ENCODE measurements at regions not wholly inside any gene's neighbourhood (a gene's known extent, or its start where the extent isn't known, plus 50 kb on each side); places are given as distances from the start of the nearest gene placed in this dataset.

DNA sequence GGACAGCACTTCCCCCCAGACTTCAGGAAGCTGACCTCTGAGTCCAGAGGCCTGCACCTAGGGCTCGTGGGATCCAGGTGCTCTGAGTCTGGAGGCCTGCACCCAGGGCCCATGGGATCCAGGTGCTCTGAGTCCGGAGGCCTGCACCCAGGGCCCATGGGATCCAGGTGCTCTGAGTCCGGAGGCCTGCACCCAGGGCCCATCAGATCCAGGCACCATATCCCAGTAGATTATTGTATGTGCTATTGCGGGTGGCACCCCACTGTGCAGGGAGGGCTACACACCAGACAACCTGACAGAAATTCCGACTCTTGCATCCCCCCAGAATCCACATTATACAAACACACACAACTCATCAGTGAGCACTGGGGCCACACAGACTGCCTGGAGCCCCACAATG lies 515.2 kb downstream of the EIPR1 start:
- intact Hi-C loops (cut with micrococcal nuclease) (no loop called here), dilution Hi-C loops (cut with HindIII; ENCODE audit: low sequenced_read_pairs, unreplicated experiment) (no loop called here), in situ Hi-C loops (cut with MboI; ENCODE audit: low sequenced_read_pairs) (no loop called here)
- H4K20me1 ChIP-seq (ENCODE audit: insufficient read depth, low read length): no peaks in the 10 kb centered on the region
- H3K23ac ChIP-seq (ENCODE audit: low read depth, low read length): no peak overlapping the region
- POLR2A ChIA-PET (ENCODE audit: unreplicated experiment): no interaction called here
- no peak overlapping the region for H2BK20ac ChIP-seq (ENCODE audit: low read depth, low read length)
- H3K4me1 ChIP-seq (ENCODE audit: control insufficient read depth, insufficient read depth, low read length): no peaks in the 10 kb centered on the region
- H2BK15ac ChIP-seq (ENCODE audit: low read depth, low read length): no peak overlapping the region
- no peak overlapping the region for H3K9ac ChIP-seq (ENCODE audit: low read depth, low read length)
- H3K14ac ChIP-seq (replicated peaks; ENCODE audit: low read depth, low read length): no peak overlapping the region
- no peak overlapping the region for H3K27ac ChIP-seq (ENCODE audit: insufficient read depth, low read length)
- no peaks in the 10 kb centered on the region for H3K27me3 ChIP-seq (ENCODE audit: control insufficient read depth, insufficient read depth, low read length)
- no peaks in the 10 kb centered on the region for H3K36me3 ChIP-seq (ENCODE audit: control insufficient read depth, insufficient read depth, low read length)
- H3K4ac ChIP-seq (ENCODE audit: low read depth, low read length): no peak overlapping the region
- no peak overlapping the region for H2BK5ac ChIP-seq (ENCODE audit: low read depth, low read length, poor library complexity, severe bottlenecking)
- CTCF ChIA-PET: no interaction called here
- H2AK5ac ChIP-seq (ENCODE audit: low read depth, low read length): no peak overlapping the region
- no peak overlapping the region for H4K8ac ChIP-seq (ENCODE audit: low read depth in 2 of 2, low read length in 2 of 2)
- H3K9me3 ChIP-seq (ENCODE audit: control insufficient read depth, insufficient read depth, low read length): peaks cover 45% of the 10 kb centered on the region
- no peak overlapping the region for H4K5ac ChIP-seq (ENCODE audit: low read depth, low read length)
- no peaks in the 10 kb centered on the region for H3K79me1 ChIP-seq (ENCODE audit: low read depth in 1 of 2, low read length in 2 of 2)
- H3K4me2 ChIP-seq (ENCODE audit: low read depth, low read length): no peak overlapping the region
- WGBS, 2 experiments (ENCODE audit: extremely low coverage in 2 of 2, insufficient read length in 1 of 2): 14% methylated on average over 1 of the region's 5 CpGs; no CpG with 5 or more reads in 1 of the 2 experiments
- no peak overlapping the region for H2AK9ac ChIP-seq (replicated peaks; ENCODE audit: low read depth, low read length, poor library complexity)
- no peak overlapping the region for H2BK120ac ChIP-seq (ENCODE audit: low read depth, low read length)
- no peaks in the 10 kb centered on the region for H3K9me1 ChIP-seq (ENCODE audit: insufficient read depth, low read length)
- no peak overlapping the region for H4K91ac ChIP-seq (ENCODE audit: insufficient read depth, low read depth, low read length)
- no peak overlapping the region for H2AFZ ChIP-seq (replicated peaks; ENCODE audit: low read length, poor library complexity)
- BruUV-seq (replicated peaks): no TSS peak
- ATAC-seq (ENCODE audit: low read depth): no peak
- no peak overlapping the region for H3K4me3 ChIP-seq (ENCODE audit: insufficient read depth, low read depth, low read length)
- no peak for DNase-seq
- no peak overlapping the region for H3K18ac ChIP-seq (ENCODE audit: low read depth, low read length)
- H3K56ac ChIP-seq (ENCODE audit: extremely low read depth, insufficient read depth, low read length): no peak overlapping the region
- TF ChIP-seq MAFK (IDR thresholded peaks at IDR 0.05; ENCODE audit: low read depth, low read length) (no peak), RAD21 (IDR thresholded peaks at IDR 0.05; ENCODE audit: low read length) (no peak), SMC3 (IDR thresholded peaks at IDR 0.05; ENCODE audit: low read depth, low read length) (no peak), CEBPB (IDR thresholded peaks at IDR 0.05; ENCODE audit: low read depth, low read length) (no peak), POLR2A (IDR thresholded peaks at IDR 0.05; ENCODE audit: low read depth, low read length) (no peak), FOS (IDR thresholded peaks at IDR 0.05; ENCODE audit: low read depth, low read length) (no peak), CHD1 (IDR thresholded peaks at IDR 0.05; ENCODE audit: low read depth, low read length) (no peak)
- TF ChIP-seq, protein P1, sequence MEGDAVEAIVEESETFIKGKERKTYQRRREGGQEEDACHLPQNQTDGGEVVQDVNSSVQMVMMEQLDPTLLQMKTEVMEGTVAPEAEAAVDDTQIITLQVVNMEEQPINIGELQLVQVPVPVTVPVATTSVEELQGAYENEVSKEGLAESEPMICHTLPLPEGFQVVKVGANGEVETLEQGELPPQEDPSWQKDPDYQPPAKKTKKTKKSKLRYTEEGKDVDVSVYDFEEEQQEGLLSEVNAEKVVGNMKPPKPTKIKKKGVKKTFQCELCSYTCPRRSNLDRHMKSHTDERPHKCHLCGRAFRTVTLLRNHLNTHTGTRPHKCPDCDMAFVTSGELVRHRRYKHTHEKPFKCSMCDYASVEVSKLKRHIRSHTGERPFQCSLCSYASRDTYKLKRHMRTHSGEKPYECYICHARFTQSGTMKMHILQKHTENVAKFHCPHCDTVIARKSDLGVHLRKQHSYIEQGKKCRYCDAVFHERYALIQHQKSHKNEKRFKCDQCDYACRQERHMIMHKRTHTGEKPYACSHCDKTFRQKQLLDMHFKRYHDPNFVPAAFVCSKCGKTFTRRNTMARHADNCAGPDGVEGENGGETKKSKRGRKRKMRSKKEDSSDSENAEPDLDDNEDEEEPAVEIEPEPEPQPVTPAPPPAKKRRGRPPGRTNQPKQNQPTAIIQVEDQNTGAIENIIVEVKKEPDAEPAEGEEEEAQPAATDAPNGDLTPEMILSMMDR (conservative IDR thresholded peaks at IDR 0.05; ENCODE audit: low read depth, low read length): no peak
- TF ChIP-seq, protein P2, sequence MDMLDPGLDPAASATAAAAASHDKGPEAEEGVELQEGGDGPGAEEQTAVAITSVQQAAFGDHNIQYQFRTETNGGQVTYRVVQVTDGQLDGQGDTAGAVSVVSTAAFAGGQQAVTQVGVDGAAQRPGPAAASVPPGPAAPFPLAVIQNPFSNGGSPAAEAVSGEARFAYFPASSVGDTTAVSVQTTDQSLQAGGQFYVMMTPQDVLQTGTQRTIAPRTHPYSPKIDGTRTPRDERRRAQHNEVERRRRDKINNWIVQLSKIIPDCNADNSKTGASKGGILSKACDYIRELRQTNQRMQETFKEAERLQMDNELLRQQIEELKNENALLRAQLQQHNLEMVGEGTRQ (IDR thresholded peaks at IDR 0.05; ENCODE audit: low read depth, low read length): no peak
